Embryonic facial prominence (tissue), 1 donor: ENCODE measurements at regions not wholly inside any gene's neighbourhood (a gene's known extent, or its start where the extent isn't known, plus 50 kb on each side); places are given as distances from the start of the nearest gene placed in this dataset.

Source experiments
- DNase-seq: peaks from one replicate; pipeline ENCODE4 v3.0.0-alpha.2; 2016; ENCODE audit errors: extremely low spot score

GRCh38 chr4:14771094-14771493 lies 231.2 kb upstream of the CPEB2 start:
- no peak for DNase-seq

- no peak for DNase-seq
Measured at GRCh38 chr4:14771504-14772175, 230.6 kb upstream of the CPEB2 start.

GRCh38 chr4:14772388-14772787 lies 229.9 kb upstream of the CPEB2 start:
- DNase-seq: no peak

- no peak for DNase-seq
Measured at GRCh38 chr4:14783011-14783877, 219.0 kb upstream of the CPEB2 start.

GRCh38 chr4:14787221-14787620 lies 215.1 kb upstream of the CPEB2 start:
- DNase-seq: no peak

GRCh38 chr4:14787894-14788293 lies 214.4 kb upstream of the CPEB2 start:
- no peak for DNase-seq

- DNase-seq: no peak
Measured at GRCh38 chr4:14790494-14790893, 211.8 kb upstream of the CPEB2 start.

GRCh38 chr4:14792702-14793227 lies 209.5 kb upstream of the CPEB2 start:
- DNase-seq: no peak

- DNase-seq: no peak
Measured at GRCh38 chr4:14800977-14801376, 201.3 kb upstream of the CPEB2 start.

- no peak for DNase-seq
Measured at GRCh38 chr4:14802596-14802995, 199.7 kb upstream of the CPEB2 start.

GRCh38 chr4:14807856-14808255 lies 194.4 kb upstream of the CPEB2 start:
- no peak for DNase-seq

GRCh38 chr4:14809203-14809602 lies 193.1 kb upstream of the CPEB2 start:
- DNase-seq: no peak

GRCh38 chr4:14810121-14810520 lies 192.2 kb upstream of the CPEB2 start:
- no peak for DNase-seq

GRCh38 chr4:14810568-14810967 lies 191.7 kb upstream of the CPEB2 start:
- DNase-seq: no peak

- no peak for DNase-seq
Measured at GRCh38 chr4:14812101-14812500, 190.2 kb upstream of the CPEB2 start.

GRCh38 chr4:14816623-14817261 lies 185.5 kb upstream of the CPEB2 start:
- DNase-seq: no peak

- DNase-seq: no peak
Measured at GRCh38 chr4:14824189-14824588, 178.1 kb upstream of the CPEB2 start.

GRCh38 chr4:14827111-14827510 lies 175.2 kb upstream of the CPEB2 start:
- no peak for DNase-seq

GRCh38 chr4:14829795-14830194 lies 172.5 kb upstream of the CPEB2 start:
- no peak for DNase-seq

- DNase-seq: no peak
Measured at GRCh38 chr4:14831416-14831815, 170.9 kb upstream of the CPEB2 start.

GRCh38 chr4:14833053-14833452 lies 169.2 kb upstream of the CPEB2 start:
- no peak for DNase-seq

GRCh38 chr4:14834382-14834781 lies 167.9 kb upstream of the CPEB2 start:
- no peak for DNase-seq

- no peak for DNase-seq
Measured at GRCh38 chr4:14835288-14835687, 167.0 kb upstream of the CPEB2 start.
